OCI-LY1 (cell line): ENCODE measurements at regions not wholly inside any gene's neighbourhood (a gene's known extent, or its start where the extent isn't known, plus 50 kb on each side); places are given as distances from the start of the nearest gene placed in this dataset.

Experiments used
- CTCF ChIP-seq: fragments of 200-600 bp; sonication (generic), shearing (Covaris generic); IDR thresholded peaks from 2 replicates; pipeline ENCODE4 v1.5.1; 2017; ENCODE audit warnings: mild to moderate bottlenecking, antibody characterized with exemption, low read length, moderate library complexity, mixed read lengths
- EZH2 ChIP-seq: fragments of 200-600 bp; sonication (generic), shearing (Covaris generic); IDR thresholded peaks from 2 replicates; pipeline ENCODE4 v1.8.0; 2017; ENCODE audit warnings: borderline replicate concordance, mixed run types, mild to moderate bottlenecking, antibody characterized with exemption, low read length, moderate library complexity, mixed read lengths

- TF ChIP-seq CTCF, result no peak
- TF ChIP-seq EZH2, result no peak
Measured at GRCh38 chr13:64617231-64617630, 2612.9 kb downstream of the PCDH9 start.
